CD4-positive, alpha-beta T cell treated with Interleukin-10 for 1 hour (primary cell): ENCODE measurements at regions not wholly inside any gene's neighbourhood (a gene's known extent, or its start where the extent isn't known, plus 50 kb on each side); places are given as distances from the start of the nearest gene placed in this dataset.

ENCODE experiments used
- DNase-seq: peaks from one replicate; pipeline ENCODE4 v3.0.0-alpha.2; 2020

GRCh38 chr12:127690161-127690560 lies 576.8 kb upstream of the TMEM132C start:
- no peak for DNase-seq

- DNase-seq = no peak
Measured at GRCh38 chr12:127696963-127697362, 570.0 kb upstream of the TMEM132C start.

GRCh38 chr12:127703026-127703425 lies 563.9 kb upstream of the TMEM132C start:
- DNase-seq = no peak

GRCh38 chr12:127711108-127711507 lies 555.9 kb upstream of the TMEM132C start:
- no peak for DNase-seq

- DNase-seq = no peak
Measured at GRCh38 chr12:127712561-127712960, 554.4 kb upstream of the TMEM132C start.

GRCh38 chr12:127716166-127716565 lies 550.8 kb upstream of the TMEM132C start:
- DNase-seq = no peak

GRCh38 chr12:127717278-127717677 lies 549.7 kb upstream of the TMEM132C start:
- DNase-seq = no peak

GRCh38 chr12:127720334-127720733 lies 546.6 kb upstream of the TMEM132C start:
- DNase-seq = no peak

- DNase-seq = no peak
Measured at GRCh38 chr12:127722611-127723010, 544.4 kb upstream of the TMEM132C start.

- DNase-seq = no peak
Measured at GRCh38 chr12:127723251-127723650, 543.7 kb upstream of the TMEM132C start.

- no peak for DNase-seq
Measured at GRCh38 chr12:127726671-127727315, 540.2 kb upstream of the TMEM132C start.

GRCh38 chr12:127728285-127728684 lies 538.7 kb upstream of the TMEM132C start:
- DNase-seq = no peak

- no peak for DNase-seq
Measured at GRCh38 chr12:127728729-127729128, 538.2 kb upstream of the TMEM132C start.

GRCh38 chr12:127729381-127729780 lies 537.6 kb upstream of the TMEM132C start:
- no peak for DNase-seq

GRCh38 chr12:127731657-127732056 lies 535.3 kb upstream of the TMEM132C start:
- no peak for DNase-seq

- DNase-seq = no peak
Measured at GRCh38 chr12:127742231-127742630, 524.7 kb upstream of the TMEM132C start.

- no peak for DNase-seq
Measured at GRCh38 chr12:127745469-127746212, 521.3 kb upstream of the TMEM132C start.

- DNase-seq = no peak
Measured at GRCh38 chr12:127749416-127749815, 517.6 kb upstream of the TMEM132C start.

- DNase-seq = no peak
Measured at GRCh38 chr12:127750076-127750840, 516.7 kb upstream of the TMEM132C start.

GRCh38 chr12:127752802-127753201 lies 514.2 kb upstream of the TMEM132C start:
- no peak for DNase-seq

GRCh38 chr12:127760357-127760756 lies 506.6 kb upstream of the TMEM132C start:
- DNase-seq = no peak

- DNase-seq = no peak
Measured at GRCh38 chr12:127760996-127761395, 506.0 kb upstream of the TMEM132C start.

- no peak for DNase-seq
Measured at GRCh38 chr12:127761880-127762279, 505.1 kb upstream of the TMEM132C start.

- DNase-seq = no peak
Measured at GRCh38 chr12:127767656-127768055, 499.3 kb upstream of the TMEM132C start.
